ENCODE measurements at regions not wholly inside any gene's neighbourhood (a gene's known extent, or its start where the extent isn't known, plus 50 kb on each side); places are given as distances from the start of the nearest gene placed in this dataset.
"Not testable (repeated sequence)": the region's sequence is repeated elsewhere in the genome, so short reads cannot be mapped to it uniquely, and the experiment has no call there.

DNA sequence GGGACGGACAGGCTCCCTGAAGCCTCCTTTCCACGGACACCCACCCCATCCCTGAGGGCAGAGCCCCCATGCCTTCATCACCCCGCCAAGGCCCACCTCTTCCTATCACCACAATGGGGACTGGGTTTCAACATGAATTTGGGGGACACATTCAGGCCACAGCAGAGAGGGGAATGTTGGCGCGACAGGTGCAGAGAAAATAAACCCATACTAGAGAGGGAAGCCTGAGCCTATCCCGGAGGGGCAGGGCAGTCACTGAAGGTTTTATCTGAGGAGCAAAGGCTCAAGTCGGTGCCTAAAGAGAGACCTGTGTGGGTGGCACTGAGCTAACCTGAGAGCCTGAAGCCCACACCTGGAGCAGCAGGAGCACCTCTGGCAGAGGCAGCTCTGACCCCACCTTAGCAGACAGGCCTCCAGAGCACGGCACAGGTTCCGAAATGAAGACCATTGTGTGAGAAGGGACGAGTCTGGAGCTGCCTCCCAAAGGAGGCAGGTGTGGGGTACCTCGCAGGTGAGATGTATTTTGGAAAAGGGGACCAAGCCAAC is 180.6 kb upstream of the PDE10A start:
- no peaks in the 10 kb centered on the region for H3K9me3 Mint-ChIP-seq
- TF ChIP-seq, protein P1, sequence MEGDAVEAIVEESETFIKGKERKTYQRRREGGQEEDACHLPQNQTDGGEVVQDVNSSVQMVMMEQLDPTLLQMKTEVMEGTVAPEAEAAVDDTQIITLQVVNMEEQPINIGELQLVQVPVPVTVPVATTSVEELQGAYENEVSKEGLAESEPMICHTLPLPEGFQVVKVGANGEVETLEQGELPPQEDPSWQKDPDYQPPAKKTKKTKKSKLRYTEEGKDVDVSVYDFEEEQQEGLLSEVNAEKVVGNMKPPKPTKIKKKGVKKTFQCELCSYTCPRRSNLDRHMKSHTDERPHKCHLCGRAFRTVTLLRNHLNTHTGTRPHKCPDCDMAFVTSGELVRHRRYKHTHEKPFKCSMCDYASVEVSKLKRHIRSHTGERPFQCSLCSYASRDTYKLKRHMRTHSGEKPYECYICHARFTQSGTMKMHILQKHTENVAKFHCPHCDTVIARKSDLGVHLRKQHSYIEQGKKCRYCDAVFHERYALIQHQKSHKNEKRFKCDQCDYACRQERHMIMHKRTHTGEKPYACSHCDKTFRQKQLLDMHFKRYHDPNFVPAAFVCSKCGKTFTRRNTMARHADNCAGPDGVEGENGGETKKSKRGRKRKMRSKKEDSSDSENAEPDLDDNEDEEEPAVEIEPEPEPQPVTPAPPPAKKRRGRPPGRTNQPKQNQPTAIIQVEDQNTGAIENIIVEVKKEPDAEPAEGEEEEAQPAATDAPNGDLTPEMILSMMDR (IDR thresholded peaks at IDR 0.05) = no peak
- H3K4me1 Mint-ChIP-seq = peaks cover 72% of the 10 kb centered on the region
- H3K4me3 Mint-ChIP-seq = no peak overlapping the region
- no peak overlapping the region for H3K27ac Mint-ChIP-seq
- H3K36me3 Mint-ChIP-seq (ENCODE audit: low read depth) = no peaks in the 10 kb centered on the region
- peaks cover 19% of the 10 kb centered on the region for H3K27me3 Mint-ChIP-seq (ENCODE audit: low read depth, poor library complexity)
- no peak for DNase-seq

DNA sequence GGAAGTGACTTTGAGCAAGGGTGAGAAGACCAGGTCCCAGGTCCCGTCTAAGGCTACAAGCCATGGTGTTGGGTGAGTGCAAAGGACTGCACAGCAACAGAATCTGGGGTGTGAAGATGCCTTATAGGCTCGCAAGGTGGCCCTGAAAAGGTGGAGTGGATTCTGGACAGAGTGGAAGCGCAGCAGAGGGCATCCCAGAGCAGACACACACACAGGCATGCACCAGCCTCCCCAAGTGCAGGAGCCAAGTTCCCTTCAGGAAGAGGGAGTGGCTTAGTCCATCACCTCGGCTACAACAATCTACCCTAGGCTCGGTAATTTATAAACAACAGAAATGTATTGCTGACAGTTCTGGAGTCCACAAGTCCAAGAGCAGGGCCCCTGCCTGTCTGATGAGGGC is 180.1 kb upstream of the PDE10A start:
- H3K27ac Mint-ChIP-seq = no peak overlapping the region
- TF ChIP-seq, protein P1 (IDR thresholded peaks at IDR 0.05) = no peak
- peaks cover 19% of the 10 kb centered on the region for H3K27me3 Mint-ChIP-seq (ENCODE audit: low read depth, poor library complexity)
- H3K36me3 Mint-ChIP-seq (ENCODE audit: low read depth) = no peaks in the 10 kb centered on the region
- peaks cover 67% of the 10 kb centered on the region for H3K4me1 Mint-ChIP-seq
- H3K9me3 Mint-ChIP-seq = no peaks in the 10 kb centered on the region
- no peak overlapping the region for H3K4me3 Mint-ChIP-seq
- DNase-seq = no peak

DNA sequence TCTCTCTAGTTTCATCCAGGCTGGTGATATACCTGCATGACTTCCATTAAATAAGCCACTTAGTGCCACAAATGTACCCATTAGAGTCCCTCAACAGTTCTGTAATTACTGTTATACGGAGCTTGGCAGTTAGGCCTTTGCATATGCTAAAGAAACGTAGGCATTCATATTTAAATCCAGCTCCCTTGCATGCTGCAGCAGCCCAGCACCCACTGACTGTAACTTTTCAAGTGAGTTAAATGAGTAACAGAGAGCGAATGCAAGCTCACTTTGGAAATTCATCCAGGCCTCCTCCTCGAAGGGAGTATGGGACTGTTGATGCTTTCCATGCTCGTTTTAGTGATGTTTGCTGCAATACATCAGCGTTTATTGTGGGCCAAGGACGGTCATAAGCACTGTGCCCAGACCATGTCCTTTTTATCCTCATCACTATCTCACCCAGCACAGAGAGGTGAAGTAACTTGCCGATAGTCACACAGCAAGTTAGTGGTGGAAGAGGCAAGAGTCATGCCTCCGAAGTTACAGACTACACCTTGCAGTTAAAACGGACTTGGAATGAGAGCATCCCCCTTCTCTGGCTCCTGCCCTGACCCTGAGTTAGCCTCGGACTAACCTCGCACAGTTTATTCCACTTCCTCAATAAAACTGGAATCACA is 179.4 kb upstream of the PDE10A start:
- no peak for DNase-seq
- TF ChIP-seq, protein P1 (IDR thresholded peaks at IDR 0.05) = no peak
- Mint-ChIP-seq H3K9me3 (peaks cover under 1% of the 10 kb centered on the region), H3K4me3 (no peak overlapping the region), H3K4me1 (peaks cover 60% of the 10 kb centered on the region), H3K27ac (no peak overlapping the region), H3K36me3 (ENCODE audit: low read depth) (no peaks in the 10 kb centered on the region), H3K27me3 (ENCODE audit: low read depth, poor library complexity) (peaks cover 19% of the 10 kb centered on the region)

DNA sequence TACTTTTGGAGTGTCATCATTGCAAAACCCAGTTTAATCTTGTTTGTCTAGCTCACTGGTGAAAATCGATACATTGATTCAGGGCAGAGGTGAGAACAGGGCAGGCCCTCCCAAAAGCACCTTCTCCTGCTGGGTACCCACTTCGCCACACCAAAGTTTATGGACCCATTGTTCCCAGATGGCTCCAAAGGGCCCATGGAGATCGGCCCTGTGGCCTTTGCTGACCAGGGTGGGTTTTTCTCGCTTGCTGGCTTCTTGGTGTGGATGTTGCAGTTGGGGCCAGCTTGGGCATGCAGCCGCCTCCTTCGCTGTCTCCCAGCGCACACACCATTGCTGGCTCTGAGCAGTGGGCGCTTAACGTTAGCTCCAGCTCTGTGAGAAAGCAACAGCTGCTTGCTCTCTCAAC is 178.1 kb upstream of the PDE10A start:
- peaks cover 3% of the 10 kb centered on the region for H3K9me3 Mint-ChIP-seq
- no peak for DNase-seq
- H3K36me3 Mint-ChIP-seq (ENCODE audit: low read depth) = no peaks in the 10 kb centered on the region
- H3K4me1 Mint-ChIP-seq = peaks cover 50% of the 10 kb centered on the region
- no peak overlapping the region for H3K27ac Mint-ChIP-seq
- no peak overlapping the region for H3K4me3 Mint-ChIP-seq
- TF ChIP-seq, protein P1 (IDR thresholded peaks at IDR 0.05) = no peak
- peaks cover 15% of the 10 kb centered on the region for H3K27me3 Mint-ChIP-seq (ENCODE audit: low read depth, poor library complexity)

DNA sequence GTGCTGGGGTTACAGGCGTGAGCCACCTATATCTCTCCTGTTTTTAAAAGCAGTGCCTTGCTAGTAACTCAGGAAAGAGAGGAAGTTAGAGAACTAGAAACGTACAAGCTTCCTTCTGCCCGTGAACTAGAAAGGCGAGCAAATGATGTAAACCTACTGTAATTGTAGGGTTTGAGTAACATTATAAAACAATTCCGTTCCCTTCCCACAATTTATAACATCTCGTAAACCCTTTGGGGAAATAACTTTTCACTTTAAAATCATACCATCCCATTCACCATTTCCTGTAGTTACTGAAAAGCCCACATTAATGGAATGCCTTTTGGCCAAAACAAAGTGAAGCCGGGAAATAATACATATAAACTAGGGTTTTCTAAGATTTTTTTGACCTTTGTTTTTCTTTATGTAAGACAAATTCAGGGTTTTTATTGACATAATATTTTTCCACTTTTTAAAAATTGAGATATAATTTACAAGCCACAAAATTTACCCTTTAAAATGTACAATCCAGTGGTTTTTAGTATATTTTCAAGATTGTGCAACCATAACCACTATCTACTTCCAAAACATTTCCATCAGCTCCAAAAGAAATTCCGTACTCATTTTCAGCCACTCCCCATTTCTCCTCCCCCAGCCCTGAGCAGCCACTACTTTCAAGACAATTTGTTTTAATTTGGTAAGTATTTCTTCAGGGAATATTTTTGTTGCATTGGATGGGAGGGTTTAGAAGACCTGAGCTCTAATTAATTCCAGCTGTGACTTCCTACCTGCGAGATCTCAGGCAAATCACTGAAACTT is 175.1 kb upstream of the PDE10A start:
- Mint-ChIP-seq H3K4me1 (peaks cover 52% of the 10 kb centered on the region), H3K27me3 (ENCODE audit: low read depth, poor library complexity) (peaks cover 13% of the 10 kb centered on the region), H3K9me3 (peaks cover 3% of the 10 kb centered on the region), H3K4me3 (no peak overlapping the region), H3K36me3 (ENCODE audit: low read depth) (no peaks in the 10 kb centered on the region), H3K27ac (no peak overlapping the region)
- TF ChIP-seq, protein P1 (IDR thresholded peaks at IDR 0.05) = no peak
- no peak for DNase-seq

DNA sequence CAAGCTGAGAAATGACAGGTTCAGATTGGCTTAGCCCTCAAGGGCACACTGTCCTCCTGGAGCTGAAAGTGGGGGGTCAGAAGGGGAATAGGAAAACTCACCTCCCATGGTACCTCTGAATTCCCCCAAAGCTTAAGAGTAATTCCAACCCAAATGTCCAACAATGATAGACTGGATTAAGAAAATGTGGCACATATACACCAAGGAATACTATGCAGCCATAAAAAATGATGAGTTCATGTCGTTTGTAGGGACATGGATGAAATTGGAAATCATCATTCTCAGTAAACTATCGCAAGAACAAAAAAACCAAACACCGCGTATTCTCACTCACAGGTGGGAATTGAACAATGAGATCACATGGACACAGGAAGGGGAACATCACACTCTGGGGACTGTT is 173.6 kb upstream of the PDE10A start:
- H3K36me3 Mint-ChIP-seq (ENCODE audit: low read depth); H3K4me3 Mint-ChIP-seq; H3K27ac Mint-ChIP-seq; H3K9me3 Mint-ChIP-seq; DNase-seq: not testable (repeated sequence)
- Mint-ChIP-seq H3K27me3 (ENCODE audit: low read depth, poor library complexity) (peaks cover 14% of the 10 kb centered on the region), H3K4me1 (peaks cover 54% of the 10 kb centered on the region)
